ENCODE measurements at regions not wholly inside any gene's neighbourhood (a gene's known extent, or its start where the extent isn't known, plus 50 kb on each side); places are given as distances from the start of the nearest gene placed in this dataset.

DNA sequence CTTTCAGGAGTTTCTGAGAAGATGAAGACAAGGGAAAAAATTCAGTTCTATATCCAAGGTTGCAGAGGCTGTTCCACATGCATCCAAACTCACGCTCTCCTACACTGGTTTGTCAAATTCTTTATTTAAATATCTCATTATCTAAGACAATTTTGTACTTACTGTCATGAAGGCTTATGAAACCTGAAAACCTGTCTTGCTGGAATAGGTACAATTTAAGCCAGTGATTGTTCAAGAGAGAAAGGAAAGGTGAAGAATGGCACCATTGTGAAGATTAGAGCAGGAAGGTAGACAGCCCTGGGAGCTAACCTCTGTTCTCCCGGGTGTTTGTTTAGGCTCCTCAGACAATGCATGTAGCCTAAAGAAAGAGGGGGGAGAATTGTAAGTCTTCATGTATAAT, 315.1 kb upstream of the PRKD1 start:
- H3K4me3 ChIP-seq = no peak overlapping the region
- no peak for TF ChIP-seq ZNF114 (CRISPR knock-in tag; IDR thresholded peaks at IDR 0.05)
- no peak for TF ChIP-seq CREB1 (CRISPR knock-in tag; IDR thresholded peaks at IDR 0.05; ENCODE audit: low read depth)
- no peak for TF ChIP-seq ZNF331 (CRISPR knock-in tag; IDR thresholded peaks at IDR 0.05; ENCODE audit: low read depth)
- no peak for TF ChIP-seq EZH2phosphoT487 (IDR thresholded peaks at IDR 0.05; ENCODE audit: unreplicated experiment)
- TF ChIP-seq, protein P1, sequence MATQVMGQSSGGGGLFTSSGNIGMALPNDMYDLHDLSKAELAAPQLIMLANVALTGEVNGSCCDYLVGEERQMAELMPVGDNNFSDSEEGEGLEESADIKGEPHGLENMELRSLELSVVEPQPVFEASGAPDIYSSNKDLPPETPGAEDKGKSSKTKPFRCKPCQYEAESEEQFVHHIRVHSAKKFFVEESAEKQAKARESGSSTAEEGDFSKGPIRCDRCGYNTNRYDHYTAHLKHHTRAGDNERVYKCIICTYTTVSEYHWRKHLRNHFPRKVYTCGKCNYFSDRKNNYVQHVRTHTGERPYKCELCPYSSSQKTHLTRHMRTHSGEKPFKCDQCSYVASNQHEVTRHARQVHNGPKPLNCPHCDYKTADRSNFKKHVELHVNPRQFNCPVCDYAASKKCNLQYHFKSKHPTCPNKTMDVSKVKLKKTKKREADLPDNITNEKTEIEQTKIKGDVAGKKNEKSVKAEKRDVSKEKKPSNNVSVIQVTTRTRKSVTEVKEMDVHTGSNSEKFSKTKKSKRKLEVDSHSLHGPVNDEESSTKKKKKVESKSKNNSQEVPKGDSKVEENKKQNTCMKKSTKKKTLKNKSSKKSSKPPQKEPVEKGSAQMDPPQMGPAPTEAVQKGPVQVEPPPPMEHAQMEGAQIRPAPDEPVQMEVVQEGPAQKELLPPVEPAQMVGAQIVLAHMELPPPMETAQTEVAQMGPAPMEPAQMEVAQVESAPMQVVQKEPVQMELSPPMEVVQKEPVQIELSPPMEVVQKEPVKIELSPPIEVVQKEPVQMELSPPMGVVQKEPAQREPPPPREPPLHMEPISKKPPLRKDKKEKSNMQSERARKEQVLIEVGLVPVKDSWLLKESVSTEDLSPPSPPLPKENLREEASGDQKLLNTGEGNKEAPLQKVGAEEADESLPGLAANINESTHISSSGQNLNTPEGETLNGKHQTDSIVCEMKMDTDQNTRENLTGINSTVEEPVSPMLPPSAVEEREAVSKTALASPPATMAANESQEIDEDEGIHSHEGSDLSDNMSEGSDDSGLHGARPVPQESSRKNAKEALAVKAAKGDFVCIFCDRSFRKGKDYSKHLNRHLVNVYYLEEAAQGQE (IDR thresholded peaks at IDR 0.05; ENCODE audit: unreplicated experiment) = no peak
- TF ChIP-seq, protein P2, sequence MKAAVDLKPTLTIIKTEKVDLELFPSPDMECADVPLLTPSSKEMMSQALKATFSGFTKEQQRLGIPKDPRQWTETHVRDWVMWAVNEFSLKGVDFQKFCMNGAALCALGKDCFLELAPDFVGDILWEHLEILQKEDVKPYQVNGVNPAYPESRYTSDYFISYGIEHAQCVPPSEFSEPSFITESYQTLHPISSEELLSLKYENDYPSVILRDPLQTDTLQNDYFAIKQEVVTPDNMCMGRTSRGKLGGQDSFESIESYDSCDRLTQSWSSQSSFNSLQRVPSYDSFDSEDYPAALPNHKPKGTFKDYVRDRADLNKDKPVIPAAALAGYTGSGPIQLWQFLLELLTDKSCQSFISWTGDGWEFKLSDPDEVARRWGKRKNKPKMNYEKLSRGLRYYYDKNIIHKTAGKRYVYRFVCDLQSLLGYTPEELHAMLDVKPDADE (IDR thresholded peaks at IDR 0.05) = no peak
- no peak for TF ChIP-seq JUNB (IDR thresholded peaks at IDR 0.05; ENCODE audit: unreplicated experiment)
- no peak for TF ChIP-seq POLR2AphosphoS5 (IDR thresholded peaks at IDR 0.05; ENCODE audit: low read depth)
- TF ChIP-seq, protein P3, sequence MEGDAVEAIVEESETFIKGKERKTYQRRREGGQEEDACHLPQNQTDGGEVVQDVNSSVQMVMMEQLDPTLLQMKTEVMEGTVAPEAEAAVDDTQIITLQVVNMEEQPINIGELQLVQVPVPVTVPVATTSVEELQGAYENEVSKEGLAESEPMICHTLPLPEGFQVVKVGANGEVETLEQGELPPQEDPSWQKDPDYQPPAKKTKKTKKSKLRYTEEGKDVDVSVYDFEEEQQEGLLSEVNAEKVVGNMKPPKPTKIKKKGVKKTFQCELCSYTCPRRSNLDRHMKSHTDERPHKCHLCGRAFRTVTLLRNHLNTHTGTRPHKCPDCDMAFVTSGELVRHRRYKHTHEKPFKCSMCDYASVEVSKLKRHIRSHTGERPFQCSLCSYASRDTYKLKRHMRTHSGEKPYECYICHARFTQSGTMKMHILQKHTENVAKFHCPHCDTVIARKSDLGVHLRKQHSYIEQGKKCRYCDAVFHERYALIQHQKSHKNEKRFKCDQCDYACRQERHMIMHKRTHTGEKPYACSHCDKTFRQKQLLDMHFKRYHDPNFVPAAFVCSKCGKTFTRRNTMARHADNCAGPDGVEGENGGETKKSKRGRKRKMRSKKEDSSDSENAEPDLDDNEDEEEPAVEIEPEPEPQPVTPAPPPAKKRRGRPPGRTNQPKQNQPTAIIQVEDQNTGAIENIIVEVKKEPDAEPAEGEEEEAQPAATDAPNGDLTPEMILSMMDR (conservative IDR thresholded peaks at IDR 0.05; ENCODE audit: low read depth in 2 of 2) = no peak
- TF ChIP-seq NANOG (IDR thresholded peaks at IDR 0.05; ENCODE audit: borderline replicate concordance) = no peak
- no peak for TF ChIP-seq ZNF462 (CRISPR knock-in tag; IDR thresholded peaks at IDR 0.05)
- no peak for TF ChIP-seq EZH2 (IDR thresholded peaks at IDR 0.05; ENCODE audit: low read depth, unreplicated experiment)
- TF ChIP-seq STAT1 (IDR thresholded peaks at IDR 0.05; ENCODE audit: unreplicated experiment) = no peak
- no peak overlapping the region for H3K27ac Mint-ChIP-seq
- no peaks in the 10 kb centered on the region for H3K9me3 Mint-ChIP-seq
- H3K27ac ChIP-seq (ENCODE audit: low read depth) = no peak overlapping the region
- H3K4me1 Mint-ChIP-seq = peaks cover 16% of the 10 kb centered on the region
- H3K4me3 Mint-ChIP-seq = no peak overlapping the region
- ATAC-seq (no peak), DNase-seq (ENCODE audit: low spot score) (no peak)
- no peaks in the 10 kb centered on the region for H3K79me2 ChIP-seq (replicated peaks; ENCODE audit: insufficient read depth)
- H4K20me1 ChIP-seq (replicated peaks; ENCODE audit: insufficient read depth) = no peaks in the 10 kb centered on the region
- H3K36me3 ChIP-seq (ENCODE audit: insufficient read depth) = no peaks in the 10 kb centered on the region
- no peaks in the 10 kb centered on the region for H3K36me3 Mint-ChIP-seq (ENCODE audit: low read depth)
- H2AFZ ChIP-seq = 0 out of 2 replicates have a peak overlapping the region, but pooled peaks have one; percentile 49
- no peaks in the 10 kb centered on the region for H3K27me3 ChIP-seq (ENCODE audit: insufficient read depth)
- peaks cover 9% of the 10 kb centered on the region; the same call in 1 of the 2 replicates for H3K9me2 ChIP-seq (ENCODE audit: insufficient read depth)
- H3K4me1 ChIP-seq (ENCODE audit: insufficient read depth) = peaks cover 13% of the 10 kb centered on the region
- no peaks in the 10 kb centered on the region for H3F3A ChIP-seq (replicated peaks; ENCODE audit: low read depth)
- H3K4me2 ChIP-seq = no peak overlapping the region
- peaks cover 3% of the 10 kb centered on the region for H3K27me3 Mint-ChIP-seq (ENCODE audit: insufficient read depth, low read depth, poor library complexity)

Measured in GM23338 (cell line).